IMR-90 (cell line): ENCODE measurements at regions not wholly inside any gene's neighbourhood (a gene's known extent, or its start where the extent isn't known, plus 50 kb on each side); places are given as distances from the start of the nearest gene placed in this dataset.

ENCODE experiments used
- ATAC-seq: fragments of 200-7000 bp; cut with Tn5 transposase; 2 replicates; pipeline ENCODE4 v1.9.1; 2020; ENCODE audit warnings: low read depth, mild to moderate bottlenecking, moderate library complexity
- BruUV-seq: library from RNA; stranded (reverse); fragments of 400-500 nt; replicated peaks from 2 replicates; lab custom pipeline; 2021; lab: Mats Ljungman, UMichigan
- CTCF ChIA-PET: fragments of 300-600 bp; formaldehyde crosslinking; extraction: SDS; loops from one replicate; lab custom pipeline; 2021; ENCODE audit warnings: antibody characterized with exemption; lab: Yijun Ruan, JAX
- POLR2A ChIA-PET: fragments of 300-600 bp; sonication (Branson Sonifier 250); formaldehyde crosslinking; loops from one replicate; lab custom pipeline; 2022; ENCODE audit warnings: antibody characterized with exemption; ENCODE audit not compliant: unreplicated experiment; lab: Charles Lee
- DNase-seq: peaks from one replicate; pipeline ENCODE4 v3.0.0; 2013
- H2AFZ ChIP-seq: replicated peaks from 2 replicates; pipeline ENCODE3; 2013; ENCODE audit warnings: low read length, mild to moderate bottlenecking; ENCODE audit not compliant: poor library complexity
- H2AK5ac ChIP-seq: 2 replicates; pipeline ENCODE4 v1.6.1; 2013; ENCODE audit warnings: low read depth, low read length, inconsistent platforms
- H2AK9ac ChIP-seq: replicated peaks from 2 replicates; pipeline ENCODE3; 2013; ENCODE audit warnings: mild to moderate bottlenecking, low read depth, low read length, moderate library complexity; ENCODE audit not compliant: poor library complexity
- H2BK120ac ChIP-seq: 2 replicates; pipeline ENCODE4 v1.6.1; 2013; ENCODE audit warnings: low read depth, low read length, inconsistent platforms
- H2BK15ac ChIP-seq: 3 replicates; pipeline ENCODE4 v1.6.1; 2013; ENCODE audit warnings: low read depth, low read length, inconsistent platforms
- H2BK20ac ChIP-seq: 2 replicates; pipeline ENCODE4 v1.6.1; 2013; ENCODE audit warnings: low read depth, mild to moderate bottlenecking, inconsistent platforms, low read length, moderate library complexity
- H2BK5ac ChIP-seq: 2 replicates; pipeline ENCODE4 v1.6.1; 2013; ENCODE audit warnings: mild to moderate bottlenecking, low read depth, low read length, inconsistent platforms; ENCODE audit not compliant: poor library complexity, severe bottlenecking
- H3K14ac ChIP-seq: replicated peaks from 2 replicates; pipeline ENCODE4 v1.6.1; 2013; ENCODE audit warnings: low read depth, low read length, inconsistent platforms
- H3K18ac ChIP-seq: 2 replicates; pipeline ENCODE4 v1.6.1; 2013; ENCODE audit warnings: low read depth, low read length, control low read depth
- H3K23ac ChIP-seq: 2 replicates; pipeline ENCODE4 v1.6.1; 2013; ENCODE audit warnings: low read depth, low read length, inconsistent platforms
- H3K27ac ChIP-seq: 2 replicates; pipeline ENCODE4 v1.5.1; 2013; ENCODE audit warnings: mild to moderate bottlenecking, control low read depth, low read length; ENCODE audit not compliant: insufficient read depth
- H3K27me3 ChIP-seq: 2 replicates; pipeline ENCODE4 v1.6.1; 2013; ENCODE audit warnings: low read length; ENCODE audit not compliant: control insufficient read depth, insufficient read depth
- H3K36me3 ChIP-seq: 2 replicates; pipeline ENCODE4 v1.6.1; 2013; ENCODE audit warnings: low read length, mixed read lengths; ENCODE audit not compliant: control insufficient read depth, insufficient read depth
- H3K4ac ChIP-seq: 2 replicates; pipeline ENCODE4 v1.6.1; 2013; ENCODE audit warnings: low read depth, low read length, inconsistent platforms
- H3K4me1 ChIP-seq: 2 replicates; pipeline ENCODE4 v1.6.1; 2013; ENCODE audit warnings: low read length, mixed read lengths; ENCODE audit not compliant: control insufficient read depth, insufficient read depth
- H3K4me2 ChIP-seq: 2 replicates; pipeline ENCODE4 v1.6.1; 2013; ENCODE audit warnings: low read depth, mild to moderate bottlenecking, control low read depth, low read length, moderate library complexity
- H3K4me3 ChIP-seq: 2 replicates; pipeline ENCODE4 v1.5.1; 2013; ENCODE audit warnings: low read depth, mild to moderate bottlenecking, control low read depth, low read length, moderate library complexity; ENCODE audit not compliant: insufficient read depth
- H3K56ac ChIP-seq: 2 replicates; pipeline ENCODE4 v1.6.1; 2013; ENCODE audit warnings: low read length, inconsistent platforms; ENCODE audit not compliant: insufficient read depth; ENCODE audit errors: extremely low read depth
- H3K79me1 ChIP-seq, 2 experiments: 2 replicates each; pipeline ENCODE4 v1.6.1; 2013; ENCODE audit warnings: low read length in 2 of 2, inconsistent platforms in 1 of 2, low read depth in 1 of 2
- H3K9ac ChIP-seq: 2 replicates; pipeline ENCODE4 v1.6.1; 2013; ENCODE audit warnings: low read depth, low read length, control low read depth
- H3K9me1 ChIP-seq: 2 replicates; pipeline ENCODE4 v1.6.1; 2013; ENCODE audit warnings: low read length, inconsistent platforms; ENCODE audit not compliant: insufficient read depth
- H3K9me3 ChIP-seq: 2 replicates; pipeline ENCODE4 v1.6.1; 2013; ENCODE audit warnings: low read length; ENCODE audit not compliant: control insufficient read depth, insufficient read depth
- H4K20me1 ChIP-seq: 2 replicates; pipeline ENCODE4 v1.6.1; 2013; ENCODE audit warnings: low read length, inconsistent platforms; ENCODE audit not compliant: insufficient read depth
- H4K5ac ChIP-seq: 2 replicates; pipeline ENCODE4 v1.6.1; 2013; ENCODE audit warnings: mild to moderate bottlenecking, low read depth, low read length, control low read depth
- H4K8ac ChIP-seq, 2 experiments: 2 replicates each; pipeline ENCODE4 v1.6.1; 2013; ENCODE audit warnings: low read depth in 2 of 2, low read length in 2 of 2, control low read depth in 1 of 2, inconsistent platforms in 1 of 2
- H4K91ac ChIP-seq: 2 replicates; pipeline ENCODE4 v1.6.1; 2013; ENCODE audit warnings: low read depth, low read length, inconsistent platforms; ENCODE audit not compliant: insufficient read depth
- BHLHE40 ChIP-seq: fragments of 150-350 bp; IDR thresholded peaks from 2 replicates; pipeline ENCODE4 v1.6.1; 2016; ENCODE audit warnings: mild to moderate bottlenecking, low read depth, low read length
- CEBPB ChIP-seq: IDR thresholded peaks from 2 replicates; pipeline ENCODE4 v1.6.1; 2012; ENCODE audit warnings: low read depth, low read length, improper control_type of control experiment
- CHD1 ChIP-seq: IDR thresholded peaks from 2 replicates; pipeline ENCODE4 v1.6.1; 2012; ENCODE audit warnings: low read depth, low read length, improper control_type of control experiment
- ELK1 ChIP-seq: fragments of 150-350 bp; IDR thresholded peaks from 2 replicates; pipeline ENCODE4 v1.6.1; 2016; ENCODE audit warnings: low read depth, mild to moderate bottlenecking, low read length, moderate library complexity, borderline replicate concordance
- FOS ChIP-seq: fragments of 150-350 bp; IDR thresholded peaks from 2 replicates; pipeline ENCODE4 v1.6.1; 2016; ENCODE audit warnings: low read depth, low read length
- MAFK ChIP-seq: IDR thresholded peaks from 2 replicates; pipeline ENCODE4 v1.6.1; 2012; ENCODE audit warnings: low read depth, low read length, improper control_type of control experiment
- MAZ ChIP-seq: IDR thresholded peaks from 2 replicates; pipeline ENCODE4 v1.6.1; 2012; ENCODE audit warnings: low read depth, mild to moderate bottlenecking, low read length, improper control_type of control experiment, moderate library complexity, borderline replicate concordance
- MXI1 ChIP-seq: IDR thresholded peaks from 2 replicates; pipeline ENCODE4 v1.6.1; 2012; ENCODE audit warnings: low read depth, mild to moderate bottlenecking, low read length, moderate library complexity, borderline replicate concordance
- NFE2L2 ChIP-seq: fragments of 150-350 bp; IDR thresholded peaks from 2 replicates; pipeline ENCODE4 v1.6.1; 2016; ENCODE audit warnings: low read depth, mild to moderate bottlenecking, low read length
- POLR2A ChIP-seq: IDR thresholded peaks from 2 replicates; pipeline ENCODE4 v1.6.1; 2012; ENCODE audit warnings: mild to moderate bottlenecking, low read depth, low read length
- RAD21 ChIP-seq: IDR thresholded peaks from 2 replicates; pipeline ENCODE4 v1.6.1; 2012; ENCODE audit warnings: low read length, improper control_type of control experiment
- RCOR1 ChIP-seq: IDR thresholded peaks from 2 replicates; pipeline ENCODE4 v1.6.1; 2012; ENCODE audit warnings: mild to moderate bottlenecking, low read length, improper control_type of control experiment; ENCODE audit not compliant: insufficient replicate concordance
- RFX5 ChIP-seq: IDR thresholded peaks from 2 replicates; pipeline ENCODE4 v1.8.0; 2012; ENCODE audit warnings: low read depth, mild to moderate bottlenecking, low read length, moderate library complexity
- SMC3 ChIP-seq: fragments of 150-350 bp; IDR thresholded peaks from 2 replicates; pipeline ENCODE4 v1.6.1; 2016; ENCODE audit warnings: low read depth, mild to moderate bottlenecking, antibody characterized with exemption, low read length, moderate library complexity
- WGBS, 2 experiments: methylation state at CpG; one replicate each; pipeline versions ENCODE4 v1.1.5 to v1.1.7; 2013; ENCODE audit warnings: missing lambda C conversion rate in 2 of 2; ENCODE audit not compliant: insufficient read length in 1 of 2; ENCODE audit errors: extremely low coverage in 2 of 2; 5-methylcytosine and 5-hydroxymethylcytosine counted together
- dilution Hi-C: fragments of 300-500 bp; cut with HindIII; formaldehyde crosslinking; loops from one replicate; pipeline ENCODE4 v1.14.3; 2018; ENCODE audit warnings: low sequenced_read_pairs; ENCODE audit not compliant: unreplicated experiment
- in situ Hi-C: fragments of 300-500 bp; cut with MboI; formaldehyde crosslinking; loops from 3 replicates; pipeline ENCODE4 v1.14.3; 2019; ENCODE audit warnings: low sequenced_read_pairs, inconsistent platforms, mixed read lengths
- intact Hi-C: fragments of 100-400 bp; cut with micrococcal nuclease; formaldehyde crosslinking; loops from 2 replicates; pipeline ENCODE4 v1.10.0; 2022
- TF ChIP-seq, protein P1 (sequence below): fragments of 150-350 bp; IDR thresholded peaks from 2 replicates; pipeline ENCODE4 v1.6.1; 2017; ENCODE audit warnings: mild to moderate bottlenecking, antibody characterized with exemption, low read length, low read depth

- no TSS peak for BruUV-seq
- H3K9me3 ChIP-seq: no peaks in the 10 kb centered on the region; the same call in 1 of the 2 replicates
- H4K20me1 ChIP-seq: no peaks in the 10 kb centered on the region
- no peak overlapping the region for H2AK5ac ChIP-seq
- H3K14ac ChIP-seq: no peak overlapping the region
- no peaks in the 10 kb centered on the region; the same call in 1 of the 2 replicates for H3K4me1 ChIP-seq
- H3K4ac ChIP-seq: no peak overlapping the region
- H2BK20ac ChIP-seq: no peak overlapping the region
- no peak overlapping the region for H2AK9ac ChIP-seq
- no peak overlapping the region for H3K4me2 ChIP-seq
- H3K9me1 ChIP-seq: no peaks in the 10 kb centered on the region
- H3K9ac ChIP-seq: no peak overlapping the region
- in situ Hi-C loops: loop anchor here (5.0 kb wide), 1 partner anchor 67 kb away; no protein-coding TSS in a partner anchor
- no peak overlapping the region; the same call in 1 of the 2 replicates for H3K23ac ChIP-seq
- no peak overlapping the region for H4K5ac ChIP-seq
- DNase-seq: no peak
- 52% methylated on average over 6 of the region's 41 CpGs; no CpG with 5 or more reads in 1 of the 2 experiments for WGBS, 2 experiments
- peaks cover 7% of the 10 kb centered on the region; the same call in 1 of the 2 replicates for H3K27me3 ChIP-seq
- no peaks in the 10 kb centered on the region for H3K36me3 ChIP-seq
- H4K91ac ChIP-seq: no peak overlapping the region
- H3K4me3 ChIP-seq: no peak overlapping the region
- no peak overlapping the region; a peak in 1 of 4 replicates for H4K8ac ChIP-seq
- H3K27ac ChIP-seq: no peak overlapping the region
- no peak overlapping the region for H3K18ac ChIP-seq
- no peak overlapping the region for H3K56ac ChIP-seq
- ATAC-seq: no peak
- intact Hi-C loops: loop anchor here (5.0 kb wide), 2 partner anchors 77 to 93 kb away; partner anchors contain the start of gene BCOR
- H2AFZ ChIP-seq: no peak overlapping the region
- H2BK120ac ChIP-seq: no peak overlapping the region
- H3K79me1 ChIP-seq: peaks cover 0 to 3% of the 10 kb centered on the region in 2 experiments; a peak in 1 of 4 replicates
- dilution Hi-C loops: no loop called here
- POLR2A ChIA-PET: no interaction called here
- H2BK5ac ChIP-seq: no peak overlapping the region
- no peak overlapping the region for H2BK15ac ChIP-seq
- CTCF ChIA-PET: no interaction called here
- TF ChIP-seq CHD1: no peak
- TF ChIP-seq RAD21: no peak
- no peak for TF ChIP-seq MAZ
- TF ChIP-seq CEBPB: no peak
- no peak for TF ChIP-seq ELK1
- no peak for TF ChIP-seq MAFK
- TF ChIP-seq MXI1: no peak
- no peak for TF ChIP-seq POLR2A
- TF ChIP-seq, protein P1, sequence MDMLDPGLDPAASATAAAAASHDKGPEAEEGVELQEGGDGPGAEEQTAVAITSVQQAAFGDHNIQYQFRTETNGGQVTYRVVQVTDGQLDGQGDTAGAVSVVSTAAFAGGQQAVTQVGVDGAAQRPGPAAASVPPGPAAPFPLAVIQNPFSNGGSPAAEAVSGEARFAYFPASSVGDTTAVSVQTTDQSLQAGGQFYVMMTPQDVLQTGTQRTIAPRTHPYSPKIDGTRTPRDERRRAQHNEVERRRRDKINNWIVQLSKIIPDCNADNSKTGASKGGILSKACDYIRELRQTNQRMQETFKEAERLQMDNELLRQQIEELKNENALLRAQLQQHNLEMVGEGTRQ: no peak
- no peak for TF ChIP-seq NFE2L2
- TF ChIP-seq RCOR1: no peak
- no peak for TF ChIP-seq RFX5
- TF ChIP-seq BHLHE40: no peak
- no peak for TF ChIP-seq SMC3
- no peak for TF ChIP-seq FOS
These were observed 76.5 kb upstream of the BCOR start for GRCh38 chrX:40174001-40174853.
